ENCODE measurements at regions not wholly inside any gene's neighbourhood (a gene's known extent, or its start where the extent isn't known, plus 50 kb on each side); places are given as distances from the start of the nearest gene placed in this dataset.

DNA sequence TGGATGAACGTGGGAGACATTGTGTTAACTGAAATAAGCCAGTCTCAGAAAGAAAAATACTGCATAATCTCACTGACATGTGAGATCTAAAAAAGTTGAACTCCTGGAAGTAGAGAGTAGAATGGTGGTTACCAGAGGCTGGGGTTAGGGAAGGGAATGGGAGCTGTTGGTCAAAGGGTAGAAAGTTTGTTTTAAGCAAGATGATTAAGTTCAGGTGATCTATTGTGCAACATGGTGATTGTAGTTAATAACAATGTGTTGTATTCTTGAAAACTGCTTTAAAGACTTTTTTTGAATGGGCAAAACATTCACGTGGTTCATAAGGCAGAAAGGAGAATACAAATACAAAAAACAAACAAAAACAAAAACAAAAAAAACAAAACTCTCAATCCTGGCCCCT lies 460.4 kb upstream of the TBX3 start:
- TF ChIP-seq EZH2 (IDR thresholded peaks at IDR 0.05; ENCODE audit: insufficient read depth, poor library complexity, severe bottlenecking) = no peak
- TF ChIP-seq EZH2phosphoT487 (IDR thresholded peaks at IDR 0.05; ENCODE audit: insufficient read depth, low read depth) = no peak

Data from GM23248 (cell line).